ENCODE measurements at regions not wholly inside any gene's neighbourhood (a gene's known extent, or its start where the extent isn't known, plus 50 kb on each side); places are given as distances from the start of the nearest gene placed in this dataset.

DNA sequence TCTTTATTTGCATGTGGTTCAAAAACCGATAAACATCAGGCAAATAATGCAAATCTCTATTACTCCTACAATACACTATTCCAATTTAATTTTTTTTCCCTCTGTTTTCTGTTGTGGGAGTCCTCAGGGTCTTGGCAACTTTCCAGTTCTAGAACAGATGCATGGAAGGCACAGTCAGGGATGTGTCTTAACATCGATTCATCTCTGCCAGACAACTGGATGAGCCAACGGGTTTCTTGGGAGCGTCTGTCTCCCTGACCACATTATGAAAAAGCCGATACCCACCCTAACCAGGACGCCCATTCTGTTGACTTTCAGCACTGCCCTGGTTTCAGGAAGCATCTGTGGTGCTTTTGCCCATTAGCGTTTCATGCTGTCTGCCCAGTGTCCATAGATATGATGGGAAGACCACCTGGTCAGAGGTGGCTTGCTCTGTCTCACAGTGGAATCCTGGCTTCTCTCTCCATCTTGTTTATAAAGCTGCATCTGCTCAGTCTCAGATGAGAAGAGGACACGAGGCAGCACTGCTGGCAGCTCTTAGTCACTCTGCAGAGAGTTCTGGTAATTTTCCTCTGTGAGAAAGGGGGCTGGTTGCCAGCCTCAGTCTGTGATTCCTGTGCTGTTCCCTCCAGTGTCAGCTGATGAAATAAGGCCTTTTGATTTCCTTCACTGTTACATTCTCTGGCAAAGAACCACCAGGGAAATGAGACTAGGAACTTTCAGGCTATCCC is 57.9 kb upstream of the KCNE4 start:
- DNase-seq (ENCODE audit: low read depth) = peak; percentile 94

DNA sequence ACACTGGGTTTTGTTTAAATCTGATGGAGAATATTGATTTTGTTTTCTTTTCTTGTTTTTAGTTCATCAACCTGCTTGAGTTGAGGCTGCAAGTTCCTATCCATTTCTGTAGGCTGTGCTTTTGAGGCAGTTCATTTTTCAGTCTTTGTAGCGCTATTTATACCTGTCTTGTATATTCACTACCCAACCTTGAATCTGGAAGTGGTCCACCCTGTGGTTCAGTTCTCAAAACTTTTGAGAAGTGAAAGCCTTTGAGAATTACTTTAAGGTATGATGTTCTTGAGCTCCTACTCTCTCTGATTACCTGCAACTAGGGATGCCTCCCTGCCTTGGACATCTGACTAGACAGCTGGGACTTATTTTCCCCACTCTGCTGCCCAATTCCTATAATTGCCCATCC is 53.5 kb upstream of the KCNE4 start:
- no peak for DNase-seq (ENCODE audit: low read depth)

DNA sequence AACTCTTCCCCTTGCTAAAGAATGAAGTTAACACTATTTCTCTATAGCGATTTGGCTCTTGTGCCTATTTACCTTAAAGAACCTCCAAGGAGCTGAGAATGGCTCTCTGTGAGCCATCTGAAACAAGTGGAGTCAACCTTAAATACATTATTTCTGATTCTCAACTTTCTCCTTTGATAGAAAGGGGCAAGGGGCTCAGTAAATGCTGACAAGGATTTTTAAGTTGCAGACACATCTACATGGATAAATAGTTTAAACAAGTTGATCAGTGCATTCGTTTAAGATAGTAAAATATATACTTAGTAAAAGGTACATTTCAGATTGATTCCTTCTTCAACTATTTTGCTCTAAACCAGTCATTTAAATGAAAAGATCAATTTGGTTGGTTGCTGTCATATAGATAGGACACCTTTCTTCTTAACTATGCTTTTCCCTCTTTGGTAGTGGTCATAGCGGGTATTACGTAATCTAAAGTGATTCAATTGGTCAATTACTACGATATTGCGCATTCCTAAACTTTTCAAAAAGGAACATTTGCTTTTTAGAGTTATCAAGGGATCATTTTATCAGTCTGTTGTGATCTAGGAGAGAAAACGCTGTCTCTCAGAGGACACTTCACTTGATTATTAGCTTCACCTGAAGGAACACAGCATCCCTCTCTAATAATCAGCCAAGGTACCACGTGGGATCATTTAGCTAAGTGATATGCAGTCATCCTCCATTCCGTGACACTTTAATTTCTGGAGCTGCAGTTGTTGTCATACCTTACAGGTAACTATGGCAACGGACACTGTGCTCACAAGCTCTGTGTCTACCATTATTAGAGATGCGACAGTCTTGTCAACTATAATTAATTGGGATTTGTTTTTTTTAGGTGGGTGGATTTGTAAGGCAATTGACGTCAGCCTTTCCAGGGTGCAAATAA is 50.9 kb upstream of the KCNE4 start:
- DNase-seq (ENCODE audit: low read depth) = no peak

DNA sequence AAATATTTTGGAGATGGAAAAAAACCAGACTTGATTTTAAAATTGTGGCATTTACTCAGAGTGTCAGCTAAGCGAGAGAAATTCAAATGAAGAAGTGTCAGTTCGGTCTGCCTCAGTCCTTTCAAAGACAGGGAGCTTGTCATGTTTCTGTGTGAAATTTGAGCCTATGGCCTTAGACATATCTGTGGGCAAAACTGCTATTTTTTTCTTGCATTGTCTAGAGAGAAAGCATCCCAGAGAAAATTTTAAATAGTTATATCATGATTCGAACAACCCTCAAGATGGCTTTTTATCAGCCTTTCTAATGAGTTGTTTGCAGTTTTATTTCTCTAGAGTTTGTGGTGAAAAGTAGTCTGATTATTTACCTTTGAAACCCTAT is 50.2 kb upstream of the KCNE4 start:
- no peak for DNase-seq (ENCODE audit: low read depth)
